SK-N-SH treated with all-trans-retinoic acid at 6 μM for 48 hours (cell line): ENCODE measurements at regions not wholly inside any gene's neighbourhood (a gene's known extent, or its start where the extent isn't known, plus 50 kb on each side); places are given as distances from the start of the nearest gene placed in this dataset.

ENCODE experiments used
- CSDC2 ChIP-seq: fragments of 250-450 bp; sonication (Bioruptor Pico); IDR thresholded peaks from 2 replicates; pipeline ENCODE4 v1.5.0; 2020; ENCODE audit warnings: mild to moderate bottlenecking, moderate library complexity
- ESRRG ChIP-seq: fragments of 250-450 bp; sonication (Bioruptor Pico); IDR thresholded peaks from 2 replicates; pipeline ENCODE4 v1.6.1; 2021; ENCODE audit warnings: mild to moderate bottlenecking
- PATZ1 ChIP-seq: fragments of 250-450 bp; sonication (Bioruptor Pico); IDR thresholded peaks from 2 replicates; pipeline ENCODE4 v1.8.0; 2020; ENCODE audit warnings: mild to moderate bottlenecking, moderate library complexity, borderline replicate concordance

GRCh38 chr4:185904381-185904780 is 92.4 kb upstream of the SORBS2 start:
- TF ChIP-seq CSDC2 (CRISPR knock-in tag) (no peak), ESRRG (CRISPR knock-in tag) (no peak), PATZ1 (CRISPR knock-in tag) (no peak)
